SK-N-SH treated with all-trans-retinoic acid at 6 μM for 48 hours (cell line): ENCODE measurements at regions not wholly inside any gene's neighbourhood (a gene's known extent, or its start where the extent isn't known, plus 50 kb on each side); places are given as distances from the start of the nearest gene placed in this dataset.

ENCODE experiments used
- ATAC-seq: fragments of 200-7000 bp; cut with Tn5 transposase; 3 replicates; pipeline ENCODE4 v1.9.1; 2020; ENCODE audit warnings: mild to moderate bottlenecking, moderate library complexity
- ARNTL ChIP-seq: fragments of 450-650 bp; formaldehyde crosslinking; IDR thresholded peaks from 2 replicates; pipeline ENCODE4 v1.5.0; 2020; ENCODE audit warnings: low read depth, mild to moderate bottlenecking, moderate library complexity, borderline replicate concordance
- BACH2 ChIP-seq: fragments of 250-450 bp; sonication (Bioruptor Pico); IDR thresholded peaks from 2 replicates; pipeline ENCODE4 v1.9.0; 2021; ENCODE audit warnings: mild to moderate bottlenecking, borderline replicate concordance
- CSDC2 ChIP-seq: fragments of 250-450 bp; sonication (Bioruptor Pico); IDR thresholded peaks from 2 replicates; pipeline ENCODE4 v1.5.0; 2020; ENCODE audit warnings: mild to moderate bottlenecking, moderate library complexity
- ESRRG ChIP-seq: fragments of 250-450 bp; sonication (Bioruptor Pico); IDR thresholded peaks from 2 replicates; pipeline ENCODE4 v1.6.1; 2021; ENCODE audit warnings: mild to moderate bottlenecking
- GLIS3 ChIP-seq: fragments of 250-450 bp; sonication (Bioruptor Pico); IDR thresholded peaks from 2 replicates; pipeline ENCODE4 v1.5.0; 2020; ENCODE audit warnings: mild to moderate bottlenecking, moderate library complexity
- ISL1 ChIP-seq: fragments of 250-450 bp; sonication (Bioruptor Pico); IDR thresholded peaks from 2 replicates; pipeline ENCODE4 v2.1.2; 2022; ENCODE audit warnings: mild to moderate bottlenecking, moderate library complexity
- OSR1 ChIP-seq: fragments of 250-450 bp; sonication (Bioruptor Pico); IDR thresholded peaks from 2 replicates; pipeline ENCODE4 v1.8.0; 2022; ENCODE audit warnings: moderate library complexity, mild to moderate bottlenecking, inconsistent platforms
- PPARA ChIP-seq: fragments of 250-450 bp; sonication (Bioruptor Pico); IDR thresholded peaks from 2 replicates; pipeline ENCODE4 v1.5.0; 2020; ENCODE audit warnings: mild to moderate bottlenecking, borderline replicate concordance
- RARB ChIP-seq: fragments of 250-450 bp; sonication (Bioruptor Pico); IDR thresholded peaks from 2 replicates; pipeline ENCODE4 v1.8.0; 2021; ENCODE audit warnings: mild to moderate bottlenecking, moderate library complexity
- SNAI2 ChIP-seq: fragments of 250-450 bp; sonication (Bioruptor Pico); IDR thresholded peaks from 2 replicates; pipeline ENCODE4 v1.5.0; 2020; ENCODE audit warnings: mild to moderate bottlenecking, moderate library complexity
- TCF4 ChIP-seq: fragments of 250-450 bp; sonication (Bioruptor Pico); IDR thresholded peaks from 2 replicates; pipeline ENCODE4 v1.8.0; 2021; ENCODE audit warnings: mild to moderate bottlenecking, moderate library complexity, borderline replicate concordance
- TOX ChIP-seq: fragments of 250-450 bp; sonication (Bioruptor Pico); IDR thresholded peaks from 2 replicates; pipeline ENCODE4 v1.8.0; 2021; ENCODE audit warnings: mild to moderate bottlenecking, moderate library complexity, borderline replicate concordance
- TSHZ2 ChIP-seq: fragments of 250-450 bp; sonication (Bioruptor Pico); IDR thresholded peaks from 2 replicates; pipeline ENCODE4 v1.5.0; 2020; ENCODE audit warnings: mild to moderate bottlenecking, moderate library complexity
- ZC3H10 ChIP-seq: fragments of 250-450 bp; sonication (Bioruptor Pico); IDR thresholded peaks from 2 replicates; pipeline ENCODE4 v1.5.1; 2021; ENCODE audit warnings: mild to moderate bottlenecking, moderate library complexity
- ZFP3 ChIP-seq: fragments of 250-450 bp; sonication (Bioruptor Pico); IDR thresholded peaks from 2 replicates; pipeline ENCODE4 v1.5.0; 2020; ENCODE audit warnings: mild to moderate bottlenecking, moderate library complexity
- ZFP30 ChIP-seq: fragments of 450-650 bp; formaldehyde crosslinking; IDR thresholded peaks from 2 replicates; pipeline ENCODE4 v1.5.0; 2022; ENCODE audit warnings: mild to moderate bottlenecking, moderate library complexity
- ZNF565 ChIP-seq: fragments of 450-650 bp; formaldehyde crosslinking; conservative IDR thresholded peaks from 2 replicates; pipeline ENCODE4 v1.5.0; 2020; ENCODE audit warnings: low read depth, mild to moderate bottlenecking, moderate library complexity
- ZNF70 ChIP-seq: fragments of 450-650 bp; formaldehyde crosslinking; IDR thresholded peaks from 2 replicates; pipeline ENCODE4 v1.5.0; 2020; ENCODE audit warnings: mild to moderate bottlenecking, moderate library complexity
- ZNF8 ChIP-seq: fragments of 450-650 bp; formaldehyde crosslinking; IDR thresholded peaks from 2 replicates; pipeline ENCODE4 v1.5.0; 2020; ENCODE audit warnings: mild to moderate bottlenecking, moderate library complexity
- TF ChIP-seq, protein P1 (sequence below): fragments of 250-450 bp; sonication (Bioruptor Pico); IDR thresholded peaks from 2 replicates; pipeline ENCODE4 v1.8.0; 2020; ENCODE audit warnings: mild to moderate bottlenecking, moderate library complexity, borderline replicate concordance
- TF ChIP-seq, protein P2 (sequence below): fragments of 250-450 bp; sonication (Bioruptor Pico); IDR thresholded peaks from 2 replicates; pipeline ENCODE4 v1.5.1; 2020; ENCODE audit warnings: low read depth, mild to moderate bottlenecking, moderate library complexity
- TF ChIP-seq, protein P3 (sequence below): fragments of 250-450 bp; sonication (Bioruptor Pico); IDR thresholded peaks from 2 replicates; pipeline ENCODE4 v1.5.1; 2021; ENCODE audit warnings: mild to moderate bottlenecking, moderate library complexity

GRCh38 chr10:88127269-88127668, 263.8 kb downstream of the PTEN start (continued):
- TF ChIP-seq ISL1 (CRISPR knock-in tag), result no peak
- TF ChIP-seq SNAI2 (CRISPR knock-in tag), result no peak

GRCh38 chr10:88127766-88128165, 264.3 kb downstream of the PTEN start:
- ATAC-seq, result no peak
- no peak for TF ChIP-seq BACH2 (CRISPR knock-in tag)
- no peak for TF ChIP-seq TSHZ2
- no peak for TF ChIP-seq TOX (CRISPR knock-in tag)
- no peak for TF ChIP-seq ZFP3 (CRISPR knock-in tag)
- TF ChIP-seq, protein P1, sequence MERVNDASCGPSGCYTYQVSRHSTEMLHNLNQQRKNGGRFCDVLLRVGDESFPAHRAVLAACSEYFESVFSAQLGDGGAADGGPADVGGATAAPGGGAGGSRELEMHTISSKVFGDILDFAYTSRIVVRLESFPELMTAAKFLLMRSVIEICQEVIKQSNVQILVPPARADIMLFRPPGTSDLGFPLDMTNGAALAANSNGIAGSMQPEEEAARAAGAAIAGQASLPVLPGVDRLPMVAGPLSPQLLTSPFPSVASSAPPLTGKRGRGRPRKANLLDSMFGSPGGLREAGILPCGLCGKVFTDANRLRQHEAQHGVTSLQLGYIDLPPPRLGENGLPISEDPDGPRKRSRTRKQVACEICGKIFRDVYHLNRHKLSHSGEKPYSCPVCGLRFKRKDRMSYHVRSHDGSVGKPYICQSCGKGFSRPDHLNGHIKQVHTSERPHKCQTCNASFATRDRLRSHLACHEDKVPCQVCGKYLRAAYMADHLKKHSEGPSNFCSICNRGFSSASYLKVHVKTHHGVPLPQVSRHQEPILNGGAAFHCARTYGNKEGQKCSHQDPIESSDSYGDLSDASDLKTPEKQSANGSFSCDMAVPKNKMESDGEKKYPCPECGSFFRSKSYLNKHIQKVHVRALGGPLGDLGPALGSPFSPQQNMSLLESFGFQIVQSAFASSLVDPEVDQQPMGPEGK, result no peak
- TF ChIP-seq ZNF8 (CRISPR knock-in tag), result no peak
- no peak for TF ChIP-seq GLIS3 (CRISPR knock-in tag)
- no peak for TF ChIP-seq ISL1 (CRISPR knock-in tag)
- TF ChIP-seq, protein P2, sequence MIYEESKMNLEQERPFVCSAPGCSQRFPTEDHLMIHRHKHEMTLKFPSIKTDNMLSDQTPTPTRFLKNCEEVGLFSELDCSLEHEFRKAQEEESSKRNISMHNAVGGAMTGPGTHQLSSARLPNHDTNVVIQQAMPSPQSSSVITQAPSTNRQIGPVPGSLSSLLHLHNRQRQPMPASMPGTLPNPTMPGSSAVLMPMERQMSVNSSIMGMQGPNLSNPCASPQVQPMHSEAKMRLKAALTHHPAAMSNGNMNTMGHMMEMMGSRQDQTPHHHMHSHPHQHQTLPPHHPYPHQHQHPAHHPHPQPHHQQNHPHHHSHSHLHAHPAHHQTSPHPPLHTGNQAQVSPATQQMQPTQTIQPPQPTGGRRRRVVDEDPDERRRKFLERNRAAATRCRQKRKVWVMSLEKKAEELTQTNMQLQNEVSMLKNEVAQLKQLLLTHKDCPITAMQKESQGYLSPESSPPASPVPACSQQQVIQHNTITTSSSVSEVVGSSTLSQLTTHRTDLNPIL (CRISPR knock-in tag), result no peak
- no peak for TF ChIP-seq ZC3H10 (CRISPR knock-in tag)
- TF ChIP-seq OSR1, result no peak
- TF ChIP-seq, protein P3, sequence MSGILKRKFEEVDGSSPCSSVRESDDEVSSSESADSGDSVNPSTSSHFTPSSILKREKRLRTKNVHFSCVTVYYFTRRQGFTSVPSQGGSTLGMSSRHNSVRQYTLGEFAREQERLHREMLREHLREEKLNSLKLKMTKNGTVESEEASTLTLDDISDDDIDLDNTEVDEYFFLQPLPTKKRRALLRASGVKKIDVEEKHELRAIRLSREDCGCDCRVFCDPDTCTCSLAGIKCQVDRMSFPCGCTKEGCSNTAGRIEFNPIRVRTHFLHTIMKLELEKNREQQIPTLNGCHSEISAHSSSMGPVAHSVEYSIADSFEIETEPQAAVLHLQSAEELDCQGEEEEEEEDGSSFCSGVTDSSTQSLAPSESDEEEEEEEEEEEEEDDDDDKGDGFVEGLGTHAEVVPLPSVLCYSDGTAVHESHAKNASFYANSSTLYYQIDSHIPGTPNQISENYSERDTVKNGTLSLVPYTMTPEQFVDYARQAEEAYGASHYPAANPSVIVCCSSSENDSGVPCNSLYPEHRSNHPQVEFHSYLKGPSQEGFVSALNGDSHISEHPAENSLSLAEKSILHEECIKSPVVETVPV (CRISPR knock-in tag), result no peak
- no peak for TF ChIP-seq RARB (CRISPR knock-in tag)
- no peak for TF ChIP-seq TCF4 (CRISPR knock-in tag)
- TF ChIP-seq ZFP30 (CRISPR knock-in tag), result no peak
- TF ChIP-seq ESRRG (CRISPR knock-in tag), result no peak

- TF ChIP-seq ZNF70 (CRISPR knock-in tag) (no peak), ZC3H10 (CRISPR knock-in tag) (no peak), CSDC2 (CRISPR knock-in tag) (no peak), RARB (CRISPR knock-in tag) (no peak), TSHZ2 (no peak), GLIS3 (CRISPR knock-in tag) (no peak), ZNF565 (CRISPR knock-in tag) (no peak), OSR1 (no peak), TOX (CRISPR knock-in tag) (no peak), SNAI2 (CRISPR knock-in tag) (no peak), ZFP3 (CRISPR knock-in tag) (no peak), ZFP30 (CRISPR knock-in tag) (no peak), ZNF8 (CRISPR knock-in tag) (no peak), PPARA (no peak), ARNTL (CRISPR knock-in tag) (no peak), TCF4 (CRISPR knock-in tag) (no peak), ESRRG (CRISPR knock-in tag) (no peak)
- TF ChIP-seq, protein P2 (CRISPR knock-in tag), result no peak
- TF ChIP-seq, protein P1, result no peak
- TF ChIP-seq, protein P3 (CRISPR knock-in tag), result no peak
- TF ChIP-seq, all 23 proteins: peak for 0
- no peak for ATAC-seq
Observed at GRCh38 chr10:88129013-88129412, 265.6 kb downstream of the PTEN start.
